ENCODE measurements at regions not wholly inside any gene's neighbourhood (a gene's known extent, or its start where the extent isn't known, plus 50 kb on each side); places are given as distances from the start of the nearest gene placed in this dataset.

DNA sequence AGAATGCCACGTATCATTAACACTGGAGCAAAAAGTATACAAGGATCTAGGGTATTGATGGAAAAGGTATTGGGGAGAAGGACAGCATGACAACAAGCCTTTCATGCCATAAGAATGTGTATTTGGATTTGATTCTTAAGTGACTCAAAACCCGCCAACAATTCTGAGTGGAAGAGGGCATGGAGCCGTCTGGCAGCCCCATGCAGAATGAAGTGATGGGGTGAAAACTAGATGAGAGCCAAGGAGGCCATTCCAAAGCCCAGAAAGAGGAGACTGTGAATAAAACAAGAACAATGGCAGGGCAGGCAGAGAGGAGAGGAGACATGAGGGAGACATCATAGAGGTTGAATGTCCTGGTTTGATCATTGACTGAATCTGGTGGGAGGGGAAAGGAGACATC lies 272.3 kb upstream of the WWC1 start:
- DNase-seq = no peak
- intact Hi-C loops (cut with DNase I) = no loop called here

DNA sequence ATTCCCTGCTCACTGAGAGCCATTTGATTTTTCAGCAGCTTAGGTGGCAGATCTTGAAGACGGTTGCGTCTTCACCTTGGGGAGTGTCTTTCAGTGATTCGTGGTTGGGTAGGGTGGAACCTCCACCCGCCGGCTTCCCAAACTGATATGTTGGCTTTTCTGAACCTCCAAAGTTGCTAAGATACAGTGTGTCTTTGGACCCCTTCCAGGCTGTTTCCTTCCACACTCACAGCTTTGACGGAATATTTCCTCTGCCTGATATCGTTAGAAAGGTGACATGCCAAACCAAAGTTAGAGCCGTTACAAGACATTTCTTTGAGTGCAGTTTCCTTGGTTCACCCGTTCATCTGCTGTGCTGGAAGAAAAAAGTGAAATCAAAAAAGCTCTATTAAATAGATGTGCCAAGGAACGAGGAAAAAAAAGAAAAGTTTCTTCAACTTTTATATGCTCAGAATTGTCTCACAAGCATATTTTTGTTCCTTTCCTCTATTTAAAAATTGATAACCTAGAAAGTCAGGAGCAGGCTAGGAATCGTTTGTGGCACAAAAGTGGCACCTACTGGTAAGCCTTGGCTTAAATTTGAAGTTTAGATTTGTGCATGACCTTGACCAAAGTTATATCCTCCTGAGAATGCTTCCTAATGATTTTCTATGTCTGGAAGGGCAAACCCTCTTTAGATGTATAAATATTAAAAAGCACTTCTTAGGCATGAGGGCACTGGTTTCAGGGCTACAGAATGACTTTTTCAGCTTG lies 270.7 kb upstream of the WWC1 start:
- Histone ChIP-seq H3K27ac (no peak overlapping the region), H3K27me3 (no peaks in the 10 kb centered on the region), H3K4me1 (no peaks in the 10 kb centered on the region), H3K9me3 (no peaks in the 10 kb centered on the region), H3K36me3 (replicated peaks in 1 of 2; ENCODE audit: insufficient read depth in 1 of 2, low read depth in 2 of 2) (no peaks in the 10 kb centered on the region), H3K4me3 (no peak overlapping the region)
- intact Hi-C loops (cut with DNase I) = no loop called here
- no peak for TF ChIP-seq POLR2A (IDR thresholded peaks at IDR 0.05)
- TF ChIP-seq, protein P1, sequence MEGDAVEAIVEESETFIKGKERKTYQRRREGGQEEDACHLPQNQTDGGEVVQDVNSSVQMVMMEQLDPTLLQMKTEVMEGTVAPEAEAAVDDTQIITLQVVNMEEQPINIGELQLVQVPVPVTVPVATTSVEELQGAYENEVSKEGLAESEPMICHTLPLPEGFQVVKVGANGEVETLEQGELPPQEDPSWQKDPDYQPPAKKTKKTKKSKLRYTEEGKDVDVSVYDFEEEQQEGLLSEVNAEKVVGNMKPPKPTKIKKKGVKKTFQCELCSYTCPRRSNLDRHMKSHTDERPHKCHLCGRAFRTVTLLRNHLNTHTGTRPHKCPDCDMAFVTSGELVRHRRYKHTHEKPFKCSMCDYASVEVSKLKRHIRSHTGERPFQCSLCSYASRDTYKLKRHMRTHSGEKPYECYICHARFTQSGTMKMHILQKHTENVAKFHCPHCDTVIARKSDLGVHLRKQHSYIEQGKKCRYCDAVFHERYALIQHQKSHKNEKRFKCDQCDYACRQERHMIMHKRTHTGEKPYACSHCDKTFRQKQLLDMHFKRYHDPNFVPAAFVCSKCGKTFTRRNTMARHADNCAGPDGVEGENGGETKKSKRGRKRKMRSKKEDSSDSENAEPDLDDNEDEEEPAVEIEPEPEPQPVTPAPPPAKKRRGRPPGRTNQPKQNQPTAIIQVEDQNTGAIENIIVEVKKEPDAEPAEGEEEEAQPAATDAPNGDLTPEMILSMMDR (IDR thresholded peaks at IDR 0.05) = peak in 4 of 7 experiments; percentile 25 to 34 (median 32)
- ATAC-seq (no peak), DNase-seq (no peak)
- 33 to 34% methylated on average over 11 of the region's 11 CpGs for WGBS, 2 donors

More for the DNA sequence above, 272.3 kb upstream of the WWC1 start:
- TF ChIP-seq, protein P1 (IDR thresholded peaks at IDR 0.05) = no peak
- TF ChIP-seq POLR2A (IDR thresholded peaks at IDR 0.05) = no peak
- Histone ChIP-seq H3K27ac (no peak overlapping the region), H3K9me3 (no peaks in the 10 kb centered on the region), H3K4me1 (no peaks in the 10 kb centered on the region), H3K27me3 (no peaks in the 10 kb centered on the region), H3K4me3 (no peak overlapping the region), H3K36me3 (replicated peaks in 1 of 2; ENCODE audit: insufficient read depth in 1 of 2, low read depth in 2 of 2) (no peaks in the 10 kb centered on the region)
- ATAC-seq = no peak
- WGBS, 2 donors = 67 to 76% methylated on average over 3 of the region's 3 CpGs

DNA sequence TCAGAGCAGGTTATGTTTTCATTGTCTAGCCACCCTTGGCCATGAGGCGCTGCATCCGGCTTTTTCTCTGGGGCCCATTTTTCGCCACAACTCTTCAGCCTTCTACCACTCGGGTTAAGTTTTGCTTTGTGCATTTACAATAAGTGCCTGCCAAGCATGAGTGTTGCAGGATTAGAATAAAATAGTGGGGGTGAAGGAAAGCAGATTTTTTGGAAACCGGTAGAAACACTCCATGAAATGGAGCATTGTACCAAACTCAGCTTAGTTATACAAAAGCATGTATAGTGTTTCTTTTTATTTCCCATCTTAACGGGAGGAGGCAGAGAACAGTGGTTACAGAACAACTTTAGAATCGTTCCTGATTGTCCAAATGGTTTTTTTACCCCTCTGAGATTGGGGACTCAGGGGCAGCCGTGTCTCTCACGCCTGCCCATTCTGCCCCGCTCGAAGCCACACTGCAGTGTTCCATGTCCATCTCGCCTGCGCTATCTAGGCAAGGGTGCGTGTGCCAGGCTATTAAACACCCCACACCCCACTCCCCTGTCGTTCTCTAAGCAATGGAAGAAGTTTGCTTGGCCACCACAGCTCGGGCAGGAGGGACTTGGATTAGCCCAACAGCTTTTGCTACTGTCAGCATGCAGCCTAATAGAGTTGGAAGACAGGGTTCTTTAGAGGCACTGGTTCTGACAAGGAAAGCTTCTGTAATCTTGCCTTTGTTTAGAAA lies 268.8 kb upstream of the WWC1 start:
- DNase-seq = no peak
- Histone ChIP-seq H3K4me1 (no peaks in the 10 kb centered on the region), H3K36me3 (replicated peaks in 1 of 2; ENCODE audit: insufficient read depth in 1 of 2, low read depth in 2 of 2) (no peaks in the 10 kb centered on the region), H3K9me3 (no peaks in the 10 kb centered on the region), H3K27me3 (no peaks in the 10 kb centered on the region), H3K4me3 (no peak overlapping the region), H3K27ac (no peak overlapping the region)
- no peak for ATAC-seq
- 62 to 70% methylated on average over 16 of the region's 16 CpGs for WGBS, 2 donors
- intact Hi-C loops (cut with DNase I) = no loop called here
- TF ChIP-seq POLR2A (IDR thresholded peaks at IDR 0.05) = no peak
- TF ChIP-seq, protein P1 (IDR thresholded peaks at IDR 0.05) = no peak

DNA sequence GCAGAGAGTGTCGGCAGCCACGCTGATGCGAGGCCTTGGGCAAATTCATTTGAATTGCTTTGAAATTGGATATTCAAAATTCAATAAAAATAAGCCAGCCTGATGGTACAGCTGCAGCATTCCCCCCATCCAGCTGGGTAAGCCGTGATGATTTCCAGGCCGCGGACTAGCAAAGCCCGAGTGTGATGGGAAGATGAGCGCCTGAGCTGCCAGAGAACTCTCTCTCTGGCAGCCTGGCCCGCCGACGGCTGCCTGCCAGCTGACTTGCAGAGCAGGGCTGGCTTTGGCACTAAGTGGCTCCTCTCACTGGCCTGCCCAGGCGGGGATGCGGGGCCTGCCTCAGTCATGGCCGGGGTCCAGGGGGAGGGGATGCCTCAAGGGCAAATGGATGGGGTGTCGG lies 268.3 kb upstream of the WWC1 start:
- no peaks in the 10 kb centered on the region for H3K9me3 ChIP-seq
- ATAC-seq = no peak
- no peaks in the 10 kb centered on the region for H3K27me3 ChIP-seq
- H3K4me3 ChIP-seq = no peak overlapping the region
- no peak for TF ChIP-seq POLR2A (IDR thresholded peaks at IDR 0.05)
- TF ChIP-seq, protein P1 (IDR thresholded peaks at IDR 0.05) = no peak
- no peak overlapping the region for H3K27ac ChIP-seq
- no peaks in the 10 kb centered on the region for H3K36me3 ChIP-seq (replicated peaks in 1 of 2; ENCODE audit: insufficient read depth in 1 of 2, low read depth in 2 of 2)
- intact Hi-C loops (cut with DNase I) = no loop called here
- H3K4me1 ChIP-seq = no peaks in the 10 kb centered on the region
- no peak for DNase-seq
- 53 to 54% methylated on average over 12 to 15 of the region's 15 CpGs for WGBS, 2 donors
